ENCODE measurements at regions not wholly inside any gene's neighbourhood (a gene's known extent, or its start where the extent isn't known, plus 50 kb on each side); places are given as distances from the start of the nearest gene placed in this dataset.

GRCh38 chr7:24019841-24020240 is 264.1 kb upstream of the NPY start:
- intact Hi-C loops (cut with DNase I; ENCODE audit: low total_unique reads), result no loop called here
- DNase-seq, result no peak
- no peak for TF ChIP-seq POLR2AphosphoS5 (IDR thresholded peaks at IDR 0.05)
- no peak for TF ChIP-seq POLR2A (IDR thresholded peaks at IDR 0.05)
- no peaks in the 10 kb centered on the region for H3K4me1 ChIP-seq
- H3K9me3 ChIP-seq, result no peaks in the 10 kb centered on the region
- 71 to 81% (median 75%) methylated on average over 5 of the region's 5 CpGs for WGBS, 5 donors
- no peak overlapping the region for H3K27ac ChIP-seq
- no peak overlapping the region for H3K4me3 ChIP-seq
- no peaks in the 10 kb centered on the region for H3K36me3 ChIP-seq
- no peaks in the 10 kb centered on the region for H3K27me3 ChIP-seq

GRCh38 chr7:24024276-24025068 is 259.5 kb upstream of the NPY start:
- whole genome bisulfite sequencing, 5 donors, result 54 to 78% (median 66%) methylated on average over 6 of the region's 6 CpGs
- Histone ChIP-seq H3K4me3 (no peak overlapping the region), H3K9me3 (no peaks in the 10 kb centered on the region), H3K36me3 (no peaks in the 10 kb centered on the region), H3K4me1 (no peaks in the 10 kb centered on the region), H3K27me3 (no peaks in the 10 kb centered on the region), H3K27ac (no peak overlapping the region)
- no peak for DNase-seq
- TF ChIP-seq POLR2AphosphoS5 (IDR thresholded peaks at IDR 0.05) (no peak), CTCF (IDR thresholded peaks at IDR 0.05) (no peak), POLR2A (IDR thresholded peaks at IDR 0.05) (no peak), EP300 (IDR thresholded peaks at IDR 0.05) (no peak)
- intact Hi-C loops (cut with DNase I; ENCODE audit: low total_unique reads), result no loop called here

DNA sequence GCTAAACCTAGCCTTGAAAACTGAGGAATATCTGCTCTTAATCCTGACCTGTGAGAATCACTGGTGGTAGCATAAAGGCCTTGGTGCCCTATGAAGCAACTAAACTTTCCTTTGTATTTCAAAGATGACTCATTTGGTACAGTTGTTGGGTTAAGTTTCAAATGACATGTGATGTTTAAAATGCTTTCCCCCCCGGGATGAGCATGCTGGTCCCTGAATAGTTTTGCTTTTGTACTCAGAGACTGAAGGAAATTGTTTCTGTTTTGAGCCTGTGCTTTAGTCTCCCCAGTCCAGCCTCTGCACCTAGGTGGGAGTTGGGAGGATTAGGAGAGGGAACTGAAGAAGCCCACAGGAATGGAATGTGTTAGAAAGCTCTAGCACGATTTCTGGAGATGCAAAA is 258.9 kb upstream of the NPY start:
- Histone ChIP-seq H3K36me3 (no peaks in the 10 kb centered on the region), H3K4me1 (no peaks in the 10 kb centered on the region), H3K27me3 (no peaks in the 10 kb centered on the region), H3K9me3 (no peaks in the 10 kb centered on the region), H3K4me3 (no peak overlapping the region), H3K27ac (no peak overlapping the region)
- WGBS, 5 donors, result 35 to 78% (median 48%) methylated on average over 2 of the region's 2 CpGs
- TF ChIP-seq CTCF (IDR thresholded peaks at IDR 0.05), result no peak
- no peak for TF ChIP-seq EP300 (IDR thresholded peaks at IDR 0.05)
- TF ChIP-seq POLR2AphosphoS5 (IDR thresholded peaks at IDR 0.05), result no peak
- TF ChIP-seq POLR2A (IDR thresholded peaks at IDR 0.05), result no peak
- no peak for DNase-seq
- intact Hi-C loops (cut with DNase I; ENCODE audit: low total_unique reads), result no loop called here

DNA sequence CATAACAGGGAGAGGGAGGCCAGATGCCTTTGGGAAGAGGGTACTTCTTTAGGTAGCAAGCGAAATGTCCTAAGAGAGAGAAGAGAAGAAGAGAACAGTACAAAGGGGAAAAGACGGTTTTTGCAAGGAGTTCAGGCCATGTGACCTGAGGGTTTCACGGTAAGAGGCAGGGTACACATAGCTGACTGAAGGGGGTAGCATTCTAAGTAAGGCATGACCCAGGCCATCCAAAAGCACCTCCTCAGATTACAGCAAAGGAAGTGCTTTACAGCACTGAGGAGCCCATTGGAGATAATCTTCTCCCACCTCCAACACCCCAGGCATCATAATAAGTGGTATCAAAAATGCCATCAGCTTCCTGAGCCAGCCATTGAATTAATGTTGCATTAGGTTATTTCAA is 258.2 kb upstream of the NPY start:
- intact Hi-C loops (cut with DNase I; ENCODE audit: low total_unique reads), result no loop called here
- H3K27ac ChIP-seq, result no peak overlapping the region
- no peak for DNase-seq
- H3K4me1 ChIP-seq, result no peaks in the 10 kb centered on the region
- no peaks in the 10 kb centered on the region for H3K9me3 ChIP-seq
- WGBS, 5 donors, result 85 to 93% (median 87%) methylated on average over 3 of the region's 3 CpGs
- no peak overlapping the region for H3K4me3 ChIP-seq
- H3K27me3 ChIP-seq, result no peaks in the 10 kb centered on the region
- TF ChIP-seq POLR2AphosphoS5 (IDR thresholded peaks at IDR 0.05) (no peak), EP300 (IDR thresholded peaks at IDR 0.05) (no peak), POLR2A (IDR thresholded peaks at IDR 0.05) (no peak), CTCF (IDR thresholded peaks at IDR 0.05) (no peak)
- no peaks in the 10 kb centered on the region for H3K36me3 ChIP-seq

GRCh38 chr7:24026351-24026750 is 257.6 kb upstream of the NPY start:
- Histone ChIP-seq H3K36me3 (no peaks in the 10 kb centered on the region), H3K9me3 (no peaks in the 10 kb centered on the region), H3K27me3 (no peaks in the 10 kb centered on the region), H3K4me1 (no peaks in the 10 kb centered on the region), H3K4me3 (no peak overlapping the region), H3K27ac (no peak overlapping the region)
- intact Hi-C loops (cut with DNase I; ENCODE audit: low total_unique reads), result no loop called here
- DNase-seq, result no peak
- TF ChIP-seq POLR2AphosphoS5 (IDR thresholded peaks at IDR 0.05) (no peak), POLR2A (IDR thresholded peaks at IDR 0.05) (no peak), CTCF (IDR thresholded peaks at IDR 0.05) (no peak), EP300 (IDR thresholded peaks at IDR 0.05) (no peak)
